Liver (tissue), 8 donors: ENCODE measurements at regions not wholly inside any gene's neighbourhood (a gene's known extent, or its start where the extent isn't known, plus 50 kb on each side); places are given as distances from the start of the nearest gene placed in this dataset.
"Not testable (repeated sequence)": the region's sequence is repeated elsewhere in the genome, so short reads cannot be mapped to it uniquely, and the experiment has no call there.

Source experiments
- DNase-seq: peaks from one replicate; pipeline ENCODE4 v3.0.0-alpha.2; 2017; ENCODE audit warnings: low spot score
- H3K27ac ChIP-seq, 2 donors: one replicate each; pipeline ENCODE4 v1.7.0; 2013; ENCODE audit warnings: inconsistent platforms in 2 of 2, low read length in 2 of 2, control low read depth in 1 of 2, low read depth in 1 of 2, mild to moderate bottlenecking in 1 of 2
- H3K27me3 ChIP-seq, 4 donors: one replicate each; pipeline versions ENCODE4 v1.6.1 to v1.7.0; 2013; ENCODE audit warnings: low read length in 3 of 4, inconsistent platforms in 1 of 4, mild to moderate bottlenecking in 1 of 4, moderate library complexity in 1 of 4; ENCODE audit not compliant: control insufficient read depth in 4 of 4, insufficient read depth in 4 of 4
- H3K36me3 ChIP-seq, 4 donors: one replicate each; pipeline versions ENCODE4 v1.6.1 to v1.7.0; 2013; ENCODE audit warnings: low read length in 3 of 4, mild to moderate bottlenecking in 3 of 4, low read depth in 1 of 4, moderate library complexity in 1 of 4; ENCODE audit not compliant: control insufficient read depth in 4 of 4, insufficient read depth in 3 of 4
- H3K4me1 ChIP-seq, 4 donors: one replicate each; pipeline versions ENCODE4 v1.6.1 to v1.7.0; 2013; ENCODE audit warnings: low read length in 3 of 4, mild to moderate bottlenecking in 3 of 4, moderate library complexity in 1 of 4; ENCODE audit not compliant: control insufficient read depth in 4 of 4, insufficient read depth in 4 of 4
- H3K4me3 ChIP-seq, 3 donors: one replicate each; pipeline versions ENCODE4 v1.6.1 to v1.7.0; 2013; ENCODE audit warnings: low read length in 3 of 3, control low read depth in 1 of 3, low read depth in 1 of 3, mild to moderate bottlenecking in 1 of 3
- H3K9ac ChIP-seq, 2 donors: one replicate each; pipeline ENCODE4 v1.7.0; 2013; ENCODE audit warnings: low read length in 2 of 2, mild to moderate bottlenecking in 2 of 2, moderate library complexity in 2 of 2, control low read depth in 1 of 2, low read depth in 1 of 2
- H3K9me3 ChIP-seq, 4 donors: one replicate each; pipeline versions ENCODE4 v1.6.1 to v1.7.0; 2013; ENCODE audit warnings: low read length in 3 of 4; ENCODE audit not compliant: control insufficient read depth in 4 of 4
- FOXA1 ChIP-seq: IDR thresholded peaks from 2 replicates; pipeline ENCODE4 v1.6.1; 2016; ENCODE audit warnings: antibody characterized with exemption
- FOXA2 ChIP-seq: IDR thresholded peaks from 2 replicates; pipeline ENCODE4 v1.6.1; 2016; ENCODE audit warnings: antibody characterized with exemption
- GABPA ChIP-seq, 2 donors: IDR thresholded peaks in 1 of 2; conservative IDR thresholded peaks in 1 of 2; 2 replicates each; pipeline ENCODE4 v1.6.1; 2016; ENCODE audit warnings: antibody characterized with exemption in 2 of 2, mild to moderate bottlenecking in 1 of 2, moderate library complexity in 1 of 2
- HNF4A ChIP-seq, 2 donors: conservative IDR thresholded peaks; 2 replicates each; pipeline ENCODE4 v1.6.1; 2016; ENCODE audit warnings: antibody characterized with exemption in 2 of 2, mild to moderate bottlenecking in 2 of 2
- JUND ChIP-seq, 2 donors: IDR thresholded peaks; 2 replicates each; pipeline ENCODE4 v1.6.1; 2016; ENCODE audit warnings: antibody characterized with exemption in 2 of 2
- RAD21 ChIP-seq, 2 donors: IDR thresholded peaks; 2 replicates each; pipeline ENCODE4 v1.6.1; 2016; ENCODE audit warnings: antibody characterized with exemption in 2 of 2, mild to moderate bottlenecking in 2 of 2
- RXRA ChIP-seq, 2 donors: IDR thresholded peaks; 2 replicates each; pipeline ENCODE4 v1.6.1; 2017 to 2018; ENCODE audit warnings: antibody characterized with exemption in 2 of 2, mild to moderate bottlenecking in 1 of 2
- SP1 ChIP-seq: IDR thresholded peaks from 2 replicates; pipeline ENCODE4 v1.6.1; 2018; ENCODE audit warnings: antibody characterized with exemption, mild to moderate bottlenecking
- TAF1 ChIP-seq: conservative IDR thresholded peaks from 2 replicates; pipeline ENCODE4 v1.6.1; 2016; ENCODE audit warnings: antibody characterized with exemption, mild to moderate bottlenecking
- YY1 ChIP-seq: IDR thresholded peaks from 2 replicates; pipeline ENCODE4 v1.6.1; 2016; ENCODE audit warnings: antibody characterized with exemption, mild to moderate bottlenecking
- WGBS: extraction: QIAGEN DNeasy Blood & Tissue Kit; methylation state at CpG from one replicate; pipeline ENCODE4 v1.1.7; 2013; 5-methylcytosine and 5-hydroxymethylcytosine counted together
- TF ChIP-seq, protein P1 (sequence below): IDR thresholded peaks from 2 replicates; pipeline ENCODE4 v1.6.1; 2016; ENCODE audit warnings: antibody characterized with exemption
- TF ChIP-seq, protein P2 (sequence below): IDR thresholded peaks from 2 replicates; pipeline ENCODE4 v1.6.1; 2016; ENCODE audit warnings: antibody characterized with exemption
- TF ChIP-seq, protein P3 (sequence below): fragments of 150-350 bp; IDR thresholded peaks from 2 replicates; pipeline ENCODE4 v1.5.1; 2017; ENCODE audit warnings: improper control_type of control experiment, low read depth, low read length; ENCODE audit not compliant: missing input control
- donor health status: healthy.
- donor health status: healthy.
- donor health status: healthy.
- donor health status: healthy.
- donor health status: healthy.

DNA sequence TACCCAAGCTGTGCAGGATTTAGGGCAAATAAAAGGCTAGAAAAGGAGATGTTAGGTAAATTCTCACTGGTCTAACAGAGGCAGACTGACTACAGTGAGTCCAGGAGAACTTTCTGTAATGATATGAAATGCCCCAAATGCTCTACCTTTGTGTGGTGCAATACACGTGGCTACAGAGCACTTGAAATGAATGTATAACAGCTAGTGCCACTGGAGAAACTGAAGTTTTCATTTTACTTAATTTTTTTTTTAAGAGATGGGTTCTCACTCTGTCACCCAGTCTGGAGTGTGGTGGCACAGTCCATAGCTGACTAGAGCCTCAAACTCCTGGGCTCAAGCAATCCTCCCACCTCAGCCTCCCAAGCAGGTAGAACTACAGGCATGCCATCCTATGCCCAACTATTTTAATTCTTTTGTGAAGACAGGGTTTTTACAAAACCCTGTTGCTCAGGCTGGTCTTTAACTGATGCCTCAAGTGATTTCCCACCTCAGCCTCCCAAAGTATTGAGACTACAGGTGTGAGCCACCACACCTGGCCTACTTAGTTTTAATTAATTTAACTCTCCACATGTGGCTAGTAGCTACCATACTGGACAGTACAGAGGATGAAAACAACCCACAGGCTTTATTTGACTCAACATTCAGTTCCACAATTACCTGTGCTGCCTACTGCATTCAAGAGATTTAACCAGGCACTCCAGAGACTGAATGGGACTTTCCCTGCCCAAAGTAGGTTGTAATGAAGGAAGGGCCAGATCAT, 84.8 kb upstream of the PLEKHM1 start:
- Histone ChIP-seq H3K9ac (no peak overlapping the region), H3K4me1 (no peaks in the 10 kb centered on the region), H3K27me3 (no peaks in the 10 kb centered on the region), H3K27ac (no peak overlapping the region), H3K9me3 (no peaks in the 10 kb centered on the region), H3K4me3 (no peak overlapping the region), H3K36me3 (no peaks in the 10 kb centered on the region)
- DNase-seq, result no peak
- WGBS, result 86% methylated on average over 1 of the region's 1 CpG
- TF ChIP-seq FOXA2, result no peak
- no peak for TF ChIP-seq SP1
- no peak for TF ChIP-seq RXRA (IDR thresholded peaks at IDR 0.05)
- TF ChIP-seq FOXA1, result no peak
- TF ChIP-seq JUND (IDR thresholded peaks at IDR 0.05), result no peak
- no peak for TF ChIP-seq RAD21 (IDR thresholded peaks at IDR 0.05)
- no peak for TF ChIP-seq GABPA (IDR thresholded peaks at IDR 0.05 in 1 of 2, conservative IDR thresholded peaks at IDR 0.05 in 1 of 2)
- TF ChIP-seq HNF4A (conservative IDR thresholded peaks at IDR 0.05), result no peak
- TF ChIP-seq YY1, result no peak
- TF ChIP-seq, protein P1, sequence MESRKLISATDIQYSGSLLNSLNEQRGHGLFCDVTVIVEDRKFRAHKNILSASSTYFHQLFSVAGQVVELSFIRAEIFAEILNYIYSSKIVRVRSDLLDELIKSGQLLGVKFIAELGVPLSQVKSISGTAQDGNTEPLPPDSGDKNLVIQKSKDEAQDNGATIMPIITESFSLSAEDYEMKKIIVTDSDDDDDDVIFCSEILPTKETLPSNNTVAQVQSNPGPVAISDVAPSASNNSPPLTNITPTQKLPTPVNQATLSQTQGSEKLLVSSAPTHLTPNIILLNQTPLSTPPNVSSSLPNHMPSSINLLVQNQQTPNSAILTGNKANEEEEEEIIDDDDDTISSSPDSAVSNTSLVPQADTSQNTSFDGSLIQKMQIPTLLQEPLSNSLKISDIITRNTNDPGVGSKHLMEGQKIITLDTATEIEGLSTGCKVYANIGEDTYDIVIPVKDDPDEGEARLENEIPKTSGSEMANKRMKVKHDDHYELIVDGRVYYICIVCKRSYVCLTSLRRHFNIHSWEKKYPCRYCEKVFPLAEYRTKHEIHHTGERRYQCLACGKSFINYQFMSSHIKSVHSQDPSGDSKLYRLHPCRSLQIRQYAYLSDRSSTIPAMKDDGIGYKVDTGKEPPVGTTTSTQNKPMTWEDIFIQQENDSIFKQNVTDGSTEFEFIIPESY, result no peak
- TF ChIP-seq, protein P2, sequence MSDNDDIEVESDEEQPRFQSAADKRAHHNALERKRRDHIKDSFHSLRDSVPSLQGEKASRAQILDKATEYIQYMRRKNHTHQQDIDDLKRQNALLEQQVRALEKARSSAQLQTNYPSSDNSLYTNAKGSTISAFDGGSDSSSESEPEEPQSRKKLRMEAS, result no peak
- TF ChIP-seq, protein P3, sequence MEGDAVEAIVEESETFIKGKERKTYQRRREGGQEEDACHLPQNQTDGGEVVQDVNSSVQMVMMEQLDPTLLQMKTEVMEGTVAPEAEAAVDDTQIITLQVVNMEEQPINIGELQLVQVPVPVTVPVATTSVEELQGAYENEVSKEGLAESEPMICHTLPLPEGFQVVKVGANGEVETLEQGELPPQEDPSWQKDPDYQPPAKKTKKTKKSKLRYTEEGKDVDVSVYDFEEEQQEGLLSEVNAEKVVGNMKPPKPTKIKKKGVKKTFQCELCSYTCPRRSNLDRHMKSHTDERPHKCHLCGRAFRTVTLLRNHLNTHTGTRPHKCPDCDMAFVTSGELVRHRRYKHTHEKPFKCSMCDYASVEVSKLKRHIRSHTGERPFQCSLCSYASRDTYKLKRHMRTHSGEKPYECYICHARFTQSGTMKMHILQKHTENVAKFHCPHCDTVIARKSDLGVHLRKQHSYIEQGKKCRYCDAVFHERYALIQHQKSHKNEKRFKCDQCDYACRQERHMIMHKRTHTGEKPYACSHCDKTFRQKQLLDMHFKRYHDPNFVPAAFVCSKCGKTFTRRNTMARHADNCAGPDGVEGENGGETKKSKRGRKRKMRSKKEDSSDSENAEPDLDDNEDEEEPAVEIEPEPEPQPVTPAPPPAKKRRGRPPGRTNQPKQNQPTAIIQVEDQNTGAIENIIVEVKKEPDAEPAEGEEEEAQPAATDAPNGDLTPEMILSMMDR, result no peak
- TF ChIP-seq TAF1, result no peak

DNA sequence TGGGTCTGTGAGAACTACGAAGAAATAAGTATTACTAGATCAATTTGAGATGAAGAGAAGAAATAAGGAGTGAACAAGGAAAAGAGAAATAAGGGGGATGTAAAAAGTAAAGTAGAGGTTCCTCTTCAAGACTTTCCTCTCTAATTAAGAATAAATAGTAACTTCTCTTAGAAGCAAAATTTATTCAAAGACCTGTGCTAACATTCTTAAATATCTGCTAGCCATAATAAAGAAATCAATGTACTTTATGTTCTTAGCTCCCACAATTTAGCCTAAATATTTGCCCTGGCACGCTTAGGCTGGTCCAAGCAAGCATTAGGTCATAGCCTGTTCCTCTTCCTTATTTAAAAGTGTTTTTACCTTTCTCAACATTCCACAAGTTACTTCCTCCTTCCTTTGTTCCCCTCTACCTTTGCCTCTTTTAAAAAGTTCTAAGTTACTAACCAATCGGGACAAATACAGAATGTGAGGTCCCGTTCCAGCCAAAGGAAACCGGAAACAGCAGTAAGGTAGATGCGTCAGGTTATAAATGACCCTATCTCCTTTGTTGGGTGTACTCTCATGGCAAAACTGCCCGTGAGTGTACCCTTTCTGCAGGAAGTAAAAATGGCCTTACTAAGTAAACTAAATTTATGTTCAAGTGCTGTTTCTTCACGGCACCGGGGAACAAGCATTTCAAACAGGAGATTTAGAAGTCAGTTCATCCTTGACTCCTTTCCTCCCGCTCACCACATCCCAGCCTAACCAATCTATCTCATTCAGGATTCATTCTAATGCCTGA, 86.2 kb upstream of the PLEKHM1 start:
- not testable (repeated sequence) for H3K9ac ChIP-seq, H3K27me3 ChIP-seq, H3K4me3 ChIP-seq, H3K27ac ChIP-seq, DNase-seq, H3K9me3 ChIP-seq, H3K4me1 ChIP-seq, H3K36me3 ChIP-seq
- WGBS, result 82% methylated on average over 10 of the region's 10 CpGs
